Hypothalamus (tissue), 51 donors: ENCODE measurements at regions not wholly inside any gene's neighbourhood (a gene's known extent, or its start where the extent isn't known, plus 50 kb on each side); places are given as distances from the start of the nearest gene placed in this dataset.
"Not testable (repeated sequence)": the region's sequence is repeated elsewhere in the genome, so short reads cannot be mapped to it uniquely, and the experiment has no call there.

ENCODE experiments used
- DNase-seq, 51 donors: peaks; one replicate each; lab custom pipeline; 2025; lab: John Stamatoyannopoulos, UW

DNA sequence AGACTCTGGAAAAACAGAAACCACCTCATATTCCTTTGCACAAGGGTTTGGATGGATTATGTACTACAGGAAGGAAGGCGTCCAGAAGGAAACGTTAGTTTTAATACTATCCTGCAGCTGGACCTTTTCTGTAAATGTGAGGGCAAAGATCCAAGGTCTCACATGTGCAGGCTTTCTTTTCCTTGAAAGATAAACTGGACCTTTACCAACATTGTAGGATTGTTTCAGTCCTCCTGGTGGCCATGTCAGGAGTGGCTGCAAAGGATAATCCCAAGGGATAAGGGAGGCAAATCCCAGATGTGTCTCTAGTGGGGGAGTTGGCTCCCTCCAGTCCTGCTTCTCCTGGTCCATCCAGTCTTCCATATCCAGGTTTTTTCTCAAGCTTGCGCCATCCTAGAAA lies 397.5 kb downstream of the HTR1A start:
- no peak for DNase-seq

DNA sequence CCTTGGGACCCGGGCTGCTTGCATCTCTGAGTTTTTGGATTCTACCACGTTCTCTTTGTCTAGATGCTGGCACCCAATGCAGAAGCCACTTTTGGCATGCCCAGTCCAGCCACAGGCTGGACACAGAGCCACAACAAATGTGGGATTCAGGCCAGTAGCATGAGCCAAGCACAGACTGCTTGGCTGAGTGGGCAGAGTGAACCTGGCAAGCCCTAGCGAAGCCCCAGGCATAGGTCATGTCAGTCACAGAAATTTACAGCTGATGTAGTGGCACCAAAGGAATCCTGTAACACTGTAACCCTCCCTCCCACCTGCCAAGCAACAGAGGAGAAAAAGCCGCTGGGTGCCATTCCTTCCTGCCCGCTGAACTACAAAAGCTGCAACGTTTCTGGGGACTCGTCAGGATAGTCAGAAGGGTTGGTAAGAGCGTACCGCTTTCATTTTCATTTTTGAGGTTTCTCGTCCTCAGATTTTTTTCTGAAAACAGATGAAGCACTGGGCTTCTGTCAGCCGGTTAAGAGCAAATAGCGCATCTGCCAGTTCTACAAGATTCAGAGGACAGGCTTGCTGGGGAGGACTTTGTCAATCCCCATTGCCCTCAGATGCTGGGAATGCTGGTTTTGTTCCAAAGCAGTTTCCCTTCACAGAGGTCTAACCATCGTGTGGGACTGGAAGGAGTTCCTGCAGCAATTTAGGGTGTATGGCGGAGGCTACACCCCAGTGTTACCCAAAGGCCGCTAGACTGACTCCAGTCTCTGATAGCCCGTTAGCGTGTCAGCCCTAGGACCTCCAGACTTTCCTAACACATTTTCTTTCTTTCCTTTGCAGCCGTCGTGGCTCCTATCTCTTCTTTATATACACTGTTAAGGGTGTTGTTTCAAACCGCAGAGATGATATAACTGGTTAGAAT lies 399.0 kb downstream of the HTR1A start:
- DNase-seq, result no peak

DNA sequence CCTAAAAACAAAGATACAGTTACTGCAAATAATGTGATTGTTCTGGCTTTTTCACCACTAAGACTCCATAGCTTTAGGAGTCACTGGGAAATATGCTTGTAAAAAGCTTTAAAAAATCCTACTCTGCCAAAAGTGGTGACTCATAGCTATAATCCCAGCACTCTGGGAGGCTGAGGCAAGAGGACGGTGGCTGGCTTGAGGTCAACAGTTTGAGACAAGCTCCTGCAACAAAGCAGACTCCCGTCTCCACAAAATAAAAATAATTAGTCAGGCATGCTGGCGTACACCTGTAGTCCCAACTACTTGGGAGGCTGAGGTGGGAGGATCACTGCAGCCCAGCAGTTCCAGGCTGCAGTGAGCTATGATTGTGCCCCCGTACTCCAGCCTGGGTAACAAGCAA lies 406.4 kb downstream of the HTR1A start:
- DNase-seq, result no peak

DNA sequence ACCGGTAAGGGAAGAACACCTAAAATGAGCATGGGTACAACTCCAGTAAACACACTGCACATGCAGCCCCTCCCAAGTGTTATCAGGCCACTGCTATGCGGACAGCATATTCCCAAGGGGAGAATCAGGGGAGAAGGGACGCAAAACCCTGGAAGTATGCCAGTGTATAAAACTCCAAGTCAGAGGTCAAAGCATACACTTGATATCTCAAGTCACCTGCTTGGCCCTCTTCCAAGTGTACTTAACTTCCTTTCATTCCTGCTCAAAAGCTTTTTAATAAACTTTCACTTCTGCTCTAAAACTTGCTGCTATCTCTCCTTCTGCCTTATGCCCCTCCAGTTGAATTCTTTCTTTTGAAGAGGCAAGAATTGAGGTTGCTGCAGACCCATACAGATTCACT lies 408.1 kb downstream of the HTR1A start:
- no peak for DNase-seq

DNA sequence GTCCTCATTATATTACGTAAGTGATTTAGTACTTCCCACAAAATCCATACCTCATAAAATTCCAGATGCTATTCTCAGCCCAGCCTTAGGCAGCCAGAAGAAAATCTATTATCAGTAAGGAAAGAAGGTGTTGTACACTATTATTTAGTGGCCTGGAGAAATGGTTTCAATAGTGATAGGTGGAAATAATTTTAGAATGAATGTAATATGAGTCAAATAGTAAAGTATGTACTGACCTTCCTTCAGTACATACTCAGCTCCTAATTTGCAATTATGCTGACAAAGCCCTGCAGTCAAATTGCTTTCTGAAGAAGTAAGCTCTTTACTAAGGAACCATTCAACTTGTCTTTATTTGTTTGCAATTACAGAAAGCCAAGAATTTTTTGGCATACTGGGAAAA lies 409.2 kb downstream of the HTR1A start:
- DNase-seq, result no peak

DNA sequence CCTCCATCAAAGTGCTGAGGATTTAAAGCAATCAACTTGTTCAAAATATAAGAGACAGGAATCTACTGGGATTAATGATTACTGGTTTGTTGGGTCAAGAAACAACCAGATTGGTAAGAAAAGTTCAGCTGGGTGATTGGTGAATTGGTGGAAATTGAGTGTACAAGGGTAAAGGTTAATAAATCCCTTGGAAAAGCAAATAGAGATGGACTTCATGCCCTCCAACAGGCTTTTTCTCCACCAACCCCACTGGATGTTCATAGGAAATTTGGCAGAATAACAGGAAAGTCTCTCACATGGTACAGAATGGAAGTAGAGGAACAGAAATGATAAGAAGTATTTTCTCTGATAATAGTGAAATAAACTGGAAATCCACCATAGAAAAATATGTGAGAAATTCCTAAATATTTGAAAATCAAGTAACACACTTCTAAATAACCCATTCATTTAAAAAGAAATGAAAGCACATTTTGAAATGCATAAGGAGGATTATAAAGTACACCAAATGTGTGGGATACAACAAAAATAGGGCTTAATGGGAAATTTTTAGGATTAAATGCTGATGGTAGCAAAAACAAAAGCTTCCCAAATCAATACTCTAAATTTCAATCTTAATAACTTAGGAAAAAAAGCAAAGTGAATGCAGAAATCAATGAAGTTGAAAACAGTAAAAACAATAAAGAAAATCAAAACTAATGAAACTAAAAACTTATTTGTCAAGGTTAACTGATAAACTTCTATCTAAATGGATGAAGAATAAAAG lies 426.2 kb downstream of the HTR1A start:
- DNase-seq, result no peak

DNA sequence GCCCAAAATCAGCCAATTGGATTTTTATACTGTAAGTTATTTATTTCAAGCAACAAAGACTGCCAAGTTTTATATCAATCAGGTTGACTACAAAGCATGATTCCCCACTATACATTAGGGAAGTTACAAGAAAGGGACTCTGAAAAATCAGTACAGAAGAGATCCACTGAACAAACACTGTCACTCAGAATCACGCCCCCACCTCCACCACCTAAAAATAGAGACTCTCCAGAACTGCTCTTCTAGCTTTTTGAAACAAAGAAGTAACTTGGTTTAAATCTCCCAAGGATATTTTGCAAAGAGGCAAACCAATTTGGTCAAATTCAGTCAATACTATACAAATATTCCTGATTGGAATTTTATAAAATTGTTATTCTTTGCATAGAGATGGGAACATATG lies 438.0 kb downstream of the HTR1A start:
- no peak for DNase-seq

DNA sequence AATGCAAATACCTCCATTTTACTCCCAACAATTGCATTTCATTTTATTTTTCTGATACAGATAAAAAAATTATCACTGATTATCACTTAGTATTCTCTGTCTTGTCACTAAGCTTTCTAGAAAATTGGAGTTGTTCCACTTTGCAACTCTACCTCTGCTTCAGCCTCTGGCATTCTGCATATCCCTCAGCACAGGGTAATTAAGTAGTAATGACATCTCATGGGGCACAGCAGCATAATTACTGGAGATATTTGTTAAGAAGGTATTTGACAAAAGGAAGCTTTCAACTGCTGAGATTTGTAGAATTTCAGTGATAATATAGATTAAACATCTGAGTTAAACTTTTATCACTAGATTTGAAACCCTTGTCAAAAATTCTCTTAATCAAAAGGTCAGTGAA lies 446.2 kb downstream of the HTR1A start:
- DNase-seq, result no peak

DNA sequence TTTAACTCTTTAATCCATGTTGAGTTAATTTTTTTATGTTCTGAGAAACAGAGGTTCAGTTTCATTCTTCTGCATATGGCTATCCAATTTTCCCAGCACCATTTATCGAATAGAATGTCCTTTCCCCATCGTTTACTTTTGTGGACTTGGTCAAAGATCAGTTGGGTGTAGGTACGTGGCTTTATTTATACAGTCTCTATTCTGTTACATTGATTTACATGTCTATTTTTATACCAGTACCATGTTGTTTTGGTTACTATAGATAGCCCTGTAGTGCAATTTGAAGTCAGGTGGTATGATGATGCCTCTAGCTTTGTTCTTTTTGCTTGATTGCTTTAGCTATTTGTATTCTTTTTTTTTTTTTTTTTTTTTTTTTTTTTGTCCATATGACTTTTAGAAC lies 462.0 kb downstream of the HTR1A start:
- DNase-seq, result no peak

DNA sequence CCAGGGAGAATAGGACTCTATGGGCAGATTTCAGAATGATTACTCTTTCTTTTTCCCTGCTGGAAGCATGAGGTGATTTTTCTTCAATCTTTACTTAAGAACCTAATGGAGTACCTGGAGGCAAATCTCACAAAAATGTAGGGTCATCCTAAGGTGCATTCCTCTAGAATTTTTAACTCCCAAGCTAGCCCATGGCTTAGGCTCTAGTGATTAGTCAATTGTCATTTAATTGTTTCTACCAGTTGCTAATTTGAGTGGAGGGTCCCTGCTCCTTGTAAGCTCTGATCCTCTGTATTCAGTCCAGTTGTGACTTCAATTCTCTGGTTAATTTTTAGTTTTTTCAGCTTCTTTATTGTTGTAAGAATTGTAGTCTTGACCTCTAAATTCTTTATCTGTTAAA lies 467.0 kb downstream of the HTR1A start:
- no peak for DNase-seq

DNA sequence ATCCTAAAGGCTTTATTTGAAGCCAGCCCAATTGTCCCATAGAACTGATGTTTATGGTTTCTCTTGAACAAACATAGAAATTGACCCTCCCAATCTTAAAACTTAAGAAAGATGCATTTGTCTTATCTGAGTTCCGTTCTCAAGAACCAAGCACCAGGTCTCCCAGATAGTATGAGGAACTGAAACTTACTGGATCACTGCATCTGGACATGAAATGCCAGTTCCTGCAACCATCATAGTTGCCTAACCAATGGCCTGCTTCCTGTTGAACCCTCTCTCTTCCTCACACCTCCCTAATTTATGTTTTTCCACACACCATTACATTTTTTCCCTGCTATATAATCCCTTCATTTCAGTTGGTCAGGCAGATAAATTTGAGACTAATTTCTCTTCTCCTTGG lies 478.9 kb downstream of the HTR1A start:
- DNase-seq, result no peak

DNA sequence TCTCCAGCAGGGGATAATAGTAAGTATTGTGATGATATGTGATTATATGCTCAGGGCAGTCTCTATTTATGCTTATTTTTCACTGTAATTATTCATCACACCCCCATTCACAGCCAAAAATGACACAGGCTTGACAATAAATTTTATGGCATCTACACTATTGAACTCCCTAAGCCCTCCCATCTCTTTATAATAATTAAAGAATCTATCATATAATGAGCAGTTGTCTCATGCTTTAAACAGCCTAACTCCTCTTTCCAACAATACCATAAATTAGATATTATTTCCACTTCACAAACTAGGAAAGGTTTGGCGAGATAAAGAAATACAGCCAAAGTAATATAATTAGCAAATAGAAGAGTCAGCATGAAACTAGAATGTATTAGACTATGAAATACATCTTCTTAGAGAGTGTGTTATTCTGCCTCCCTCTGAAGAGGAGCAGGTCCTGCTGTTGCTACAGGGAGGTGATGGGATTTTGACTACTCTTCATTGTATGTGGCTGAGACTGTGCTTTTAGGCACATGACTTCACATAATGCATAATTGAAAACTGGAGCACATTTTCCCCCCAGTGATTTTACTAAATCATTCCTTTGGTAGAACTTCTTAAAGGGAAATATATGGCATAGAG lies 488.8 kb downstream of the HTR1A start:
- DNase-seq, result no peak

DNA sequence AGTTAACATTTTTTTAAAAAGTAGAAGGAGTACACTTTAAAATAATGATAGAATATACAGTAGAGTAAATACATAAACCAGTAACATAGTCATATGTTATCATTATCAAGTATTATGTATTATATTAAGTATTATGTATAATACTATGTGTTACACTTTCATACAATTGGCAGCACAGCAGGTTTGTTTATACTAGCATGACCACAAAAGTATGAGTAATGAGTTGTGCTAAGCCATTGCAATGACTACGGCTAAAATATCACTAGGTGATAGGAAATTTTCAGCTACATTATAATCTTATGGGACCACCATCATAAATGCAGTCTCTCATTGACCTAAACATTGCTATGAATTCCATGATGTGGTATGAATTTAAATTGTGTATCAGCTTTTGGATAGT lies 506.0 kb downstream of the HTR1A start:
- DNase-seq, result no peak

DNA sequence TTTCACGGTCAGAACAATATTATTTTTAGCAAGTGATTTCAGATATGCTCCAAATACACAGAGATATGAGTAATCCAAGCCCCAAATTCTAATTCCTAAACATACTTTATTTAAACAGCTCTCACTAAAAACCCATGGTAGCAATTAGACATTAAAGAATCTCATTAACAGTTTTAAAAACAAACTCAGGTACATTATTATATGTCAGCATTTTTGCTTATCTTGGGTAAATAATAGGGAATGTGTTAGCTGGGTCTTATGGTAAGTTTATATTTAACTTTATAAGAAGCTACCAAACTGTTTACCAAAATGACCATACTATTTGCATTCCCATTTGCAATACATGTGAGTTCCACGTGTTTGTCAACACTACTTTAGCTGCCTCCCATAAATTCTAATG lies 511.1 kb downstream of the HTR1A start:
- no peak for DNase-seq

DNA sequence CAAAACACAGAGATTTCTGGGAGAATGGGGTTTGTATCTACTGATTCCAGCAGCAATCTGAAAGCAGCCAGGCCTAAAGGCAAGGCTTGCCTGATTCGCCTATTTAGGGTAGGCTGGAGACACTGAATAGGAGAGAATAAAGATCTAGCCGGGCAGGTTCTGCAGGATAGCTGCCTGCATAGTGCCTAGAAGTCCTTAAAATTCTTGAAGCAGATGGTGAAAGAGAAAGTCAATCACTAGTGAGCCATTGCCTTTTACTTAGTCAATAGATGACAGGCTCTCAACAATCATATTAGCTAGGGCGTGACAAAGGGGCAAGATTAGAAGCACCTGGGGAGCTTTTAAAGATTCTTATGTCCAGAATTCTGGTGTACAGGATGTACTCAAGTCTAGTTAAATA lies 522.7 kb downstream of the HTR1A start:
- no peak for DNase-seq

DNA sequence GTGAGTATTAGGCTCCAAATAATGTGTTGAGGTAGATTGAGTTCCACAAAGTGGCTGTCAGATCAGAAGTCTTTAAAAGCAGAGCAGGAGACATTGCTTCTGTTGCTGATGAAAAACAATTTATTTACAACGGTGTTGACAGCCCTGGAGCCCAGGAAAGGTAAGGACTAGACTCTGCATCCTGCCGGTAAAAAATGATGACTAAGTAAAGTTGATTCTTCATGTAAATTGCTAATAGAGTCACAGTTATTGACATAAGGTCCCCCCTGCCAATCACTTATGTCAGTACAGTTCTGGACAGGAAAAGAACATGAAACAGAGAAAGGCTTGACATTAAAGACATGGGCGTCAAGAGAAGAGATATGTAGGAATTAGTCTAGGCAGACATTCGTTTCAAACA lies 552.5 kb downstream of the HTR1A start:
- DNase-seq, result no peak

DNA sequence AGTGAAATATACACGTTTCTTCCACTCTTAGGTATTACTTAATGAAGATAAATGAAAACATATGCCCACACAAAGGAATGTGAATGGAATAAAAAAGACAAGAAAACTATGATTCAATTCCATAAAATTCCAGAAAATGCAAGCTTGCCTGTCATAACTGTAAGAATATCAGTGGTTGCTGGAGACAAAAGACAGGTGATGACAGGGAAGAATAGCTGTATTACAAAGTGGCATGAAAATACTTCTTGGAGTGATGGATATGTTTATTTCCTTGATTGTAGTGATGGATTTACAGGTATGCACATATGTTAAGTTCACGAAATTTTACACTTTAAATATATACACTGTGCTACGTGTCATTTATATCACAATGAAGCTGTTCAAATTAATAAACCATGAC lies 553.3 kb downstream of the HTR1A start:
- DNase-seq, result no peak

DNA sequence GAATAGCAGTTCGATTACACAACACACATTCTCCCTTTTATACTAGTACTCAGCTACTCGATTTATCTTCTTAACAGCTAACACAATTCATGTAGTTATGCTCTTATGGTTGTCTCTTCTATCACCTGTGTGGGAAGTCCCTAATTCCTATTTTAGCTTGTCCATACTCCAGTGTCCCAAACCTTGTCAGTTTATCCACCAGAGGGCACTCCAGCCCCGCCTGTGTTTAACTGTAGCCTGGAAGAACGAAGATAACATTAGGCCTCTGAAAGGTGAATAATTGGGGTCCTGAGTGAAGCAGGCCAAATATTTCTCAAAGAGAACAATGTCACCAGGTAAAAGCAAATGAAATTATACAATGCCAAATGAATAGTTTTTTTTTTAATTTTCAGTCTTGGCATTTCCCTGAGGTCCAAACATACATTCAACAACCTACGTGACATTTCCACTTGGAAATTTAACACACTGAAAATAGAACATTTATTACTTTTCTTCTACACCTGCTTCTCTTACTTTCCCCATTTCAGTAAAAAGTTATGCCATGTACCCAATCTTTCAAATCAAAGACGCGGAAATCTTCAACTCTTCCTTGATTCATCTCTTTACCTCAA lies 560.7 kb downstream of the HTR1A start:
- peak in 40 of 51 donors; percentile 0 to 63 (median 20) for DNase-seq

DNA sequence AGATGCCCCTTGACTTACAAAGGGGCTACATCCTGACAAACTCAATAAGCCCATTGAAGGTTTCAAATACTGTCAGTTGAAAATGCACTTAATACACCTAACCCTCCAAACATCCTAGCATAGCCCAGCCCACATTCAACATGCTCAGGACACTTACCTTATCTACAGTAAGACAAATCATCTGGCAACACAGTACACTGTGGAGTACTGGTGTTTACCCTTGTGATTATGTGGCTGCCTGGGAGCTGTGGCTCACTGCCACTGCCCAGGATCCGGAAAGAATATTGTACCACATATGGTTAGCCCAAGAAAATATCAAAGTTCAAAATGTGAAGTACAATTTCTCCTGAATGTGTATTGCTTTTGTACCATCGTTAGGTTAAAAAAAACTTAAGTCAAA lies 562.2 kb downstream of the HTR1A start:
- DNase-seq, result no peak

DNA sequence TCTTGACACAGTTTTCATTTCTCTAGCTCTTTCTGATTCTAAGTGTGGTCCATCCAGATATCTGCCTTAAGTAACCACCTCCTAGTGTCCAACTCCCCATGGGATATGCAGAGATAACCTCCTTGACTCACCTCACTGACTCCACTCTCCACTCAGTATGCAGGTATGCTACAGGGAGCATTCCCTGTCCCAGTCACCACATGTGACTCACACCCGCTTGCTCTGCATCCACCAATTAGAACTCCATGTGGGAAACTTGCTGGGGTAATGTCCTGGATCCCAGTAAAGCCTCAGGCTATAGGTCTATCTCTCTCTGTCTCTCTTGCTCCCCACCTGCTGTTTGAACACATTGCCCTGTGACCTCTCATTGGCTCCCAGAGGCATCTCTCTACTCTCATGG lies 563.9 kb downstream of the HTR1A start:
- no peak for DNase-seq

DNA sequence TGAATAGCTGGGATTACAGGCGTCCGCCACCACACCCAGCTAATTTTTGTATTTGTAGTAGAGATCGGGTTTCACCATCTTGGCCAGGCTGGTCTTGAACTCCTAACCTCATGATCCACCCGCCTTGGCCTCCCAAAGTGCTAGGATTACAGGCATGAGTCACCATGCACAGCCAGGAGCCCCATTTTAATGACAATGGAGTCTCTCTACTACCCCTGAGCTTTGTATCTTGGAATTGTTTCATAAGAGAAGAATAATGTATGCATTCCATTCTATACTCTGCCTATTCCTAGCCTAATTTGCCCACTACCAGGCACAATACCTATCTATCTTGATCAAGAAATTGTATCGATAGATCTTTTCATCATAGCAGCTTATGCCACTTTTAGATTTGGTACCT lies 574.1 kb downstream of the HTR1A start:
- DNase-seq, result not testable (repeated sequence)
